Transverse colon (tissue), 4 donors: ENCODE measurements at regions not wholly inside any gene's neighbourhood (a gene's known extent, or its start where the extent isn't known, plus 50 kb on each side); places are given as distances from the start of the nearest gene placed in this dataset.

ENCODE experiments used
- EP300 ChIP-seq: sonication (generic); formaldehyde crosslinking; IDR thresholded peaks from one replicate; pipeline ENCODE4 v1.6.1; 2017; ENCODE audit warnings: antibody characterized with exemption, low read depth
- POLR2A ChIP-seq: fragments of 450-650 bp; IDR thresholded peaks from one replicate; pipeline ENCODE4 v1.6.1; 2016; ENCODE audit warnings: antibody characterized with exemption, mild to moderate bottlenecking, moderate library complexity
- POLR2AphosphoS5 ChIP-seq, 3 donors: sonication (generic); formaldehyde crosslinking; IDR thresholded peaks; one replicate each; pipeline ENCODE4 v1.6.1; 2016; ENCODE audit warnings: antibody characterized with exemption in 3 of 3
- TF ChIP-seq, protein P1 (sequence below), 5 experiments: fragments of 200-600 bp in 3 of 5; fragments of 450-650 bp in 2 of 5; sonication (generic) in 3 of 5; IDR thresholded peaks; 1 replicate in 2 of 5; 2 replicates in 3 of 5; pipeline ENCODE4 v1.5.1; 2016 to 2017; ENCODE audit warnings: antibody characterized with exemption in 5 of 5, inconsistent platforms in 3 of 5, mild to moderate bottlenecking in 2 of 5, moderate library complexity in 1 of 5

- TF ChIP-seq POLR2AphosphoS5 (IDR thresholded peaks at IDR 0.05) = no peak
- no peak for TF ChIP-seq POLR2A
- TF ChIP-seq, protein P1, sequence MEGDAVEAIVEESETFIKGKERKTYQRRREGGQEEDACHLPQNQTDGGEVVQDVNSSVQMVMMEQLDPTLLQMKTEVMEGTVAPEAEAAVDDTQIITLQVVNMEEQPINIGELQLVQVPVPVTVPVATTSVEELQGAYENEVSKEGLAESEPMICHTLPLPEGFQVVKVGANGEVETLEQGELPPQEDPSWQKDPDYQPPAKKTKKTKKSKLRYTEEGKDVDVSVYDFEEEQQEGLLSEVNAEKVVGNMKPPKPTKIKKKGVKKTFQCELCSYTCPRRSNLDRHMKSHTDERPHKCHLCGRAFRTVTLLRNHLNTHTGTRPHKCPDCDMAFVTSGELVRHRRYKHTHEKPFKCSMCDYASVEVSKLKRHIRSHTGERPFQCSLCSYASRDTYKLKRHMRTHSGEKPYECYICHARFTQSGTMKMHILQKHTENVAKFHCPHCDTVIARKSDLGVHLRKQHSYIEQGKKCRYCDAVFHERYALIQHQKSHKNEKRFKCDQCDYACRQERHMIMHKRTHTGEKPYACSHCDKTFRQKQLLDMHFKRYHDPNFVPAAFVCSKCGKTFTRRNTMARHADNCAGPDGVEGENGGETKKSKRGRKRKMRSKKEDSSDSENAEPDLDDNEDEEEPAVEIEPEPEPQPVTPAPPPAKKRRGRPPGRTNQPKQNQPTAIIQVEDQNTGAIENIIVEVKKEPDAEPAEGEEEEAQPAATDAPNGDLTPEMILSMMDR (IDR thresholded peaks at IDR 0.05) = no peak
- no peak for TF ChIP-seq EP300
These were observed 86.4 kb downstream of the SOX1 start for GRCh38 chr13:112153364-112153763.
